ENCODE measurements at regions not wholly inside any gene's neighbourhood (a gene's known extent, or its start where the extent isn't known, plus 50 kb on each side); places are given as distances from the start of the nearest gene placed in this dataset.

DNA sequence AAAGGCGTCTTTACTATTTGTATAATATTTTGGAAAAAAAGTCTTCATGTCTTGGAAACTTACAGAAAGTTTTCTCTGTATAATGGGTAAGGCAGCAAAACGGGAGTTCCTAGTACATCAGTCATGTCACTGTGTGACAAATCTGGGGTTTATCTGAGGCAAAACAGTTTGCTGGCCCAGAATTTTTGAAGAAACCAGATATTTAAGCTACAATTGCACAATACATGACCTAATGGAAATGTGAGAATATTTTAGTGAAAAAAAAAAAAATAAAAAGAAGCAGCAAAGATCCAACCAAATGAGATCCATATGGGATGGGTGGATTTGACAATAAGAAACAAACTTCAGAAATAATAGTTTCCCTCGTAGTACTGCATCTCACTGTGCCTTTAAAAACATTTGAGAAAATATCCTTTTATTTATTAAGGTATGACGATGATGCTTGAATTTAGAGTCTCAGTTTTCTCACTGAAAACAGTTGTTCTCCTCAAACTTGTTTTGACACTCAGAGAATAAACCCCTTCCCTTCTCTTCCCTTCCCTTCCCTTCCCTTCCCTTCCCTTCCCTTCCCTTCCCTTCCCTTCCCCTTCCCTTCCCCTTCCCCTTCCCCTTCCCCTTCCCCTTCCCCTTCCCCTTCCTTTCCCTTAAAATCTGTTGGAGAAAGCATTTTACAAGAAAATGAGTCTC is 180.5 kb upstream of the TUT7 start:
- TF ChIP-seq, protein P1, sequence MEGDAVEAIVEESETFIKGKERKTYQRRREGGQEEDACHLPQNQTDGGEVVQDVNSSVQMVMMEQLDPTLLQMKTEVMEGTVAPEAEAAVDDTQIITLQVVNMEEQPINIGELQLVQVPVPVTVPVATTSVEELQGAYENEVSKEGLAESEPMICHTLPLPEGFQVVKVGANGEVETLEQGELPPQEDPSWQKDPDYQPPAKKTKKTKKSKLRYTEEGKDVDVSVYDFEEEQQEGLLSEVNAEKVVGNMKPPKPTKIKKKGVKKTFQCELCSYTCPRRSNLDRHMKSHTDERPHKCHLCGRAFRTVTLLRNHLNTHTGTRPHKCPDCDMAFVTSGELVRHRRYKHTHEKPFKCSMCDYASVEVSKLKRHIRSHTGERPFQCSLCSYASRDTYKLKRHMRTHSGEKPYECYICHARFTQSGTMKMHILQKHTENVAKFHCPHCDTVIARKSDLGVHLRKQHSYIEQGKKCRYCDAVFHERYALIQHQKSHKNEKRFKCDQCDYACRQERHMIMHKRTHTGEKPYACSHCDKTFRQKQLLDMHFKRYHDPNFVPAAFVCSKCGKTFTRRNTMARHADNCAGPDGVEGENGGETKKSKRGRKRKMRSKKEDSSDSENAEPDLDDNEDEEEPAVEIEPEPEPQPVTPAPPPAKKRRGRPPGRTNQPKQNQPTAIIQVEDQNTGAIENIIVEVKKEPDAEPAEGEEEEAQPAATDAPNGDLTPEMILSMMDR (IDR thresholded peaks at IDR 0.05): no peak

DNA sequence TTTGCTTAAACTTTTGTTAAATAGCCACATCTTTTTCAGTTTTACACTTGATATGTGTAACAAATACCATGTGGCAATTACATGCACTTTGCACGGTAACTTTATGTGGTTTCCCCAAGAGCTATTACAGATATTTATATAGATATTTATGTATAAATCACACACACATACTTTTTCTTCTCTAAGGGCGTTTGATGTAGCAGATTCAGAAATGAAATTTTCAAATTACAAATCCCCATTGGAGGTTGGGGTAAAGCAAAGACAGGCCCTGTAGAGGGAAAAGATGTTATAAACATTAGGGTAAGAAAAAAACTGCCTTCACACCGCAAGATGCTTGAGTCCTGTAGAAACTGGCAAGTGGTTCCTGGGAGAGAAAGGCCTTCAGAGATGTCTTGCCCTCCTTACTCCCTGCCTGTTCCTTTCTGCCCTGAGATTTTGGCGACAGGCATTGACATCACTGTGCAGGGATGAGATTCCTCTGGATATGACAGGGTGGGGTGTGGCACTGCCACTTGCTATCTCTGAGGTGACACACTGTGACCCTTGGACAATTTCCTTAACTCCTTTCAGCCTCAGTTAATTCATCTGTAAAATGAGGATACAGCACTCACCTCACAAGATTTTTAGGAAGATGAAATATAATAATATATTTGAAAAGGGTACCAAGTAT is 177.9 kb upstream of the TUT7 start:
- TF ChIP-seq, protein P1 (IDR thresholded peaks at IDR 0.05): no peak

DNA sequence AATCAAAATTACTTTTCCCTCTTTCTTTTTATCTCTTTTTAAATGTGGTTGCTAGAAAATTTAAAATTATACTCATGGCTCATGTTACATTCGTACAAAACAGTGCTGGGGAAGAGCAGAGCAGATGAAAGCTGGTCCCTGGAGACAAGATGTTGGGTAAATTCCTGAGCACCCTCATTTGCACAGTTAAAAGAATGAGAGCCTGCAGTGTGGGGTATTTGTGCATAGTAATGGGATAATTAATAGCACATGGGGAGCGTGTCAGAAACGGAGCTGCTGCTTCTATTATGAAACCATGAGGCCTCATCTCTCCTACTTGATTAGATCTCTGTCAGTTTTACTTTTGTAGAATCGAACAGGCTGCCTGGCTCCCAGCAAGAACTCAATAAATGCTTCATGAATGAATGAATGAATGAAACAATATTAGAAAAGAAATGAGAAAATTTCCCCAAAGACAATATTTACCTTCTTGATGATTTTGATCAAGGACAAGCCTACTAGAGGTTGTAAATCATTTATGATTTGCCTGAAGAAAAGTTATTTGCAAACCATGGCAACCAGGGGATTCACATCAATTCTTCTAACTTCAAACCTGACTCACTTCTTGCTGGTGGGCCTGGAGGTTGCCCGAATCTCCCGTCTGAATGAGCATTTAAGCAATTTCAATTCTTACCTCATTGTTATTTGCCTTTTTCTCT is 177.2 kb upstream of the TUT7 start:
- TF ChIP-seq, protein P1 (IDR thresholded peaks at IDR 0.05): no peak

DNA sequence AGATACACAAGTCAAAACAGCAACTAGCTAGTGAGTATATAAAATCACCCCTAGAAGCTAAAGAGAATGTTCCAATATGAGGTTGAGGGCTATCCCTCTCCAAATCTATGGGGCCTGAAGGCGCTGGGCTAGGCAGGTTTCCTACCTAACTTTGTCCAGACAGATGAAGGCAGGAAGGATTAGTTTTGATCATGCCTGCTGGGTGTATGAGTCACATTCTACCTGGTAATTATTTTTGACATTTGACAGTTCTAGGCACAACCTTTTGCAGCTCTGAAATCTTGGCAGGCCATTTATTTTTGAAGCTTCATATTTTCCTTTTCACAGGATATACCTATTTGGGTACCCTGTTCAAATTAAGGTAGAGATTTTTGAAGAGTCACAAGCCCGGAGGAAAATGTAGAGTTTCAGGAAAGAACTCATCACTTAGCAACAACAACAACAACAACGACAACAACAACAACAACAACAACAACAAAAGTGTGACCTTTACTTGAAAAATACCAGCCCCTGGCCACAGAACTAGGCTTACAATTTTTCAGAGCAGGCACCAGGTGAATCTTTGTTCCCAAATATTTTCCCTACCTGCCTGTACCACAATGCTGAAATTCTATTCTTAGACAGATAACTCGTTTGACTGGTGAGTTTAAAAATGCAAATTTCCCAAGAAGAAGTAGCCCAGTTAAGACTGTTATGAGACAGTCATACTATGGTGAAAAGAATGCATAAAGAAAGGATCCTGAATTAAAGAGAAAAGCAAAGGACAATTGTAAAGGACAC is 175.5 kb upstream of the TUT7 start:
- TF ChIP-seq, protein P1 (IDR thresholded peaks at IDR 0.05): no peak

DNA sequence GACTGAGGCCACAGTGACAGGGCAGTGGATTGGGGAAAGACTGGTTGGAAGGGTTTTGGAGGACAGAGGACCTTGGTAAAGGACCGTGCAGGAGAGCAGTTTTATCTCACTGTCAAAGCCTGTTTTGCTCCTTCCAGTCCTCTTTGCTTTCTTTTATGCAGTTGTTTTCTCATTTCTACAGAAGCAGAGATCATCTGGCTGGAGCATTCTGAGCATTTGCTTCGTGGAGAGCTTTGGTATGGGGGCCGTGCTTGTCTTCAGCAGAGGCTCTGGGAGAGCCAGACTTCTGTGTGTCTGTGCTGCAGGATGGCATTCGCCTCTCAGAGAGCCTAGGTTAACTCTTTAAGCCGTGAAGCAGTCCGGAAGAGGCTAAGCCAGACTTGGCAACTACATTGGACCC is 171.8 kb upstream of the TUT7 start:
- TF ChIP-seq, protein P1 (IDR thresholded peaks at IDR 0.05): no peak

DNA sequence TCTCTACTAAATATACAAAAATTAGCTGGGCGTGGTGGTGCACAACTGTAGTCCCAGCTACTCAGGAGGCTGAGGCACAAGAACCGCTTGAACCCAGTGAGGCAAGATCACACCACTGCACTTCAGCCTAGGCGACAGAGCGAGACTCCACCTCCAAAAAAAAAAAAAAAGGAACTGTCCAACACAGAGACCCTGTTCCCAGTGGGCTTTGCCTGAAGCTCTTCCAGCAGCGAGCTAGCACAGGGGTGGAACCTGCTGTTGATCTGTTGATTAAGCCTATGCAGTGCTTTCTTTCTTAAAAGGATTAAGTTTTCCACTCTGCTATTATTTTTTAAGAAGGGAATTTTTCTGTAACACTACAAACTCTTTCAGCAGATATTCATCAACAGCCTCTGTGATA is 171.0 kb upstream of the TUT7 start:
- TF ChIP-seq, protein P1 (IDR thresholded peaks at IDR 0.05): no peak

DNA sequence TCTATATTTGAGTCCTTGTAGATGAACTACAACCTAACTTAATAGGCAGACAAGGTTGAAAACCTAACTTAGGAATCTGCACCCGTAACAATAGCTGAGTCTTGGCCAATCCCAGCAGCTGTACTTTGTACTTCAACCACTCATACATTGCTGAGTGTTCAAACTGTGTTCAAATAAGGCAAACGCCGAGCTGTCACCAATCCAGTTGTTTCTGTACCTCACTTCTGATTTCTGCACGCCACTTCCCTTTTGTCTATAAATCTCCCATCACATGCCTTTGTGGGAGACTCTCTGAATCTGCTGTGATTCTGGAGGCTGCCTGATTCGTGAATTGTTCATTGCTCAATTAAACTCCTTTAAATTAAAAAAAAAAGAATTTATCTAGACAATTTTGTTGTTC is 167.8 kb upstream of the TUT7 start:
- TF ChIP-seq, protein P1 (IDR thresholded peaks at IDR 0.05): no peak
